ENCODE measurements at regions not wholly inside any gene's neighbourhood (a gene's known extent, or its start where the extent isn't known, plus 50 kb on each side); places are given as distances from the start of the nearest gene placed in this dataset.
A peak's percentile ranks its signal among the peaks of the same experiment; 100 is the strongest.
"Not testable (repeated sequence)": the region's sequence is repeated elsewhere in the genome, so short reads cannot be mapped to it uniquely, and the experiment has no call there.

- ChIA-PET POLR2A (no interaction called here), CTCF (no interaction called here)
Observed at GRCh38 chr14:86065407-86065806, 535.5 kb downstream of the FLRT2 start.

GRCh38 chr14:86064595-86064994 is 534.7 kb downstream of the FLRT2 start:
- POLR2A ChIA-PET; CTCF ChIA-PET; H3K4me3 ChIP-seq (ENCODE audit: low read depth, low read length): not testable (repeated sequence)

More at GRCh38 chr14:86065407-86065806, 535.5 kb downstream of the FLRT2 start:
- DNase-seq (ENCODE audit: low read depth, low spot score) = no peak
- no peak for TF ChIP-seq CTCF (IDR thresholded peaks at IDR 0.05; ENCODE audit: insufficient read depth, low read length, missing control alignments)
- no peak overlapping the region for H3K4me3 ChIP-seq (ENCODE audit: low read depth, low read length)

GRCh38 chr14:86057018-86057667 is 527.2 kb downstream of the FLRT2 start:
- no peak overlapping the region for H3K4me3 ChIP-seq (ENCODE audit: low read depth, low read length)
- ChIA-PET CTCF (interaction anchor here (1.0 to 2.0 kb wide), 2 partner anchors 18 to 523 kb away, joined by 3 to 5 read pairs; no protein-coding TSS in a partner anchor), POLR2A (no interaction called here)
- TF ChIP-seq CTCF (IDR thresholded peaks at IDR 0.05; ENCODE audit: insufficient read depth, low read length, missing control alignments) = peak; percentile 56
- DNase-seq (ENCODE audit: low read depth, low spot score) = no peak

More at GRCh38 chr14:86064595-86064994, 534.7 kb downstream of the FLRT2 start:
- not testable (repeated sequence) for DNase-seq (ENCODE audit: low read depth, low spot score)

- CTCF ChIA-PET = interaction anchor here (0.9 to 1.3 kb wide), 3 partner anchors 18 to 50 kb away, joined by 4 to 8 read pairs (median 6); no protein-coding TSS in a partner anchor
- DNase-seq (ENCODE audit: low read depth, low spot score) = no peak
- POLR2A ChIA-PET = no interaction called here
- H3K4me3 ChIP-seq (ENCODE audit: low read depth, low read length) = no peak overlapping the region
- TF ChIP-seq CTCF (IDR thresholded peaks at IDR 0.05; ENCODE audit: insufficient read depth, low read length, missing control alignments) = no peak
Observed at GRCh38 chr14:86055512-86056075, 525.6 kb downstream of the FLRT2 start.

GRCh38 chr14:86052868-86053267 is 522.9 kb downstream of the FLRT2 start:
- POLR2A ChIA-PET = no interaction called here
- TF ChIP-seq CTCF (IDR thresholded peaks at IDR 0.05; ENCODE audit: insufficient read depth, low read length, missing control alignments) = no peak
- DNase-seq (ENCODE audit: low read depth, low spot score) = no peak
- no peak overlapping the region for H3K4me3 ChIP-seq (ENCODE audit: low read depth, low read length)
- CTCF ChIA-PET = no interaction called here

- ChIA-PET CTCF (no interaction called here), POLR2A (no interaction called here)
- no peak for TF ChIP-seq CTCF (IDR thresholded peaks at IDR 0.05; ENCODE audit: insufficient read depth, low read length, missing control alignments)
- H3K4me3 ChIP-seq (ENCODE audit: low read depth, low read length) = no peak overlapping the region
- DNase-seq (ENCODE audit: low read depth, low spot score) = no peak
Observed at GRCh38 chr14:86050757-86051156, 520.8 kb downstream of the FLRT2 start.

Measured in AG04449 (cell line).